K562 (cell line): ENCODE measurements at regions not wholly inside any gene's neighbourhood (a gene's known extent, or its start where the extent isn't known, plus 50 kb on each side); places are given as distances from the start of the nearest gene placed in this dataset.
"Not testable (repeated sequence)": the region's sequence is repeated elsewhere in the genome, so short reads cannot be mapped to it uniquely, and the experiment has no call there.

Experiments used
- ATAC-seq: fragments of 200-7000 bp; cut with Tn5 transposase; 3 replicates; pipeline ENCODE4 v1.9.1; 2020; ENCODE audit warnings: moderate library complexity
- BruUV-seq: library from RNA; stranded (reverse); fragments of 400-500 nt; replicated peaks from 2 replicates; lab custom pipeline; 2021; lab: Mats Ljungman, UMichigan
- CTCF ChIA-PET: fragments of 300-600 bp; formaldehyde crosslinking; extraction: SDS; loops from one replicate; lab custom pipeline; 2021; ENCODE audit warnings: low intra/inter-chr PET ratio; lab: Yijun Ruan, JAX
- POLR2A ChIA-PET: fragments of 300-600, 350-650 bp; sonication (Branson Sonifier 250); formaldehyde crosslinking; extraction: SDS; loops from one replicate; lab custom pipeline; 2021; ENCODE audit warnings: antibody characterized with exemption, inconsistent platforms; lab: Yijun Ruan, JAX
- DNase-seq, 4 experiments: peaks; one replicate each; pipeline versions ENCODE4 v3.0.0 to v3.0.0-alpha.2; 2011 to 2018; ENCODE audit warnings: low spot score in 3 of 4, mixed read lengths in 3 of 4; ENCODE audit errors: extremely low read depth in 1 of 4
- FAIRE-seq: peaks from 2 replicates; lab custom pipeline; 2011; peaks lifted over from hg19 to GRCh38; lab: Jason Lieb, UNC
- H2AFZ ChIP-seq: 2 replicates; pipeline ENCODE4 v1.6.0; 2011; ENCODE audit warnings: low read depth, low read length, control low read depth, inconsistent platforms
- H3K27ac ChIP-seq: fragments of 200-600 bp; 3 replicates; pipeline ENCODE4 v1.8.0; 2011; ENCODE audit warnings: low read depth, mild to moderate bottlenecking, control low read depth, inconsistent platforms, low read length, moderate library complexity, mixed read lengths; ENCODE audit errors: extremely low read depth
- H3K27me3 ChIP-seq, 2 experiments: fragments of 300-600 bp in 1 of 2; 2 replicates in 1 of 2; 3 replicates in 1 of 2; pipeline versions ENCODE4 v1.6.0 to v1.8.0; 2011; ENCODE audit warnings: inconsistent platforms in 2 of 2, low read length in 2 of 2, mild to moderate bottlenecking in 1 of 2, mixed read lengths in 1 of 2, moderate library complexity in 1 of 2; ENCODE audit not compliant: control insufficient read depth in 2 of 2, insufficient read depth in 2 of 2
- H3K36me3 ChIP-seq: fragments of 300-600 bp; 3 replicates; pipeline ENCODE4 v1.8.0; 2011; ENCODE audit warnings: mild to moderate bottlenecking, low read length, inconsistent platforms; ENCODE audit not compliant: control insufficient read depth, insufficient read depth
- H3K4me1 ChIP-seq, 2 experiments: fragments of 200-600 bp in 1 of 2; replicated peaks in 1 of 2; 2 replicates in 1 of 2; 3 replicates in 1 of 2; pipeline versions ENCODE4 v1.5.1 to v1.8.0; 2011; ENCODE audit warnings: inconsistent platforms in 2 of 2, low read length in 2 of 2, mild to moderate bottlenecking in 1 of 2, mixed read lengths in 1 of 2, moderate library complexity in 1 of 2; ENCODE audit not compliant: control insufficient read depth in 2 of 2, insufficient read depth in 2 of 2
- H3K4me2 ChIP-seq: 2 replicates; pipeline ENCODE4 v1.6.1; 2011; ENCODE audit warnings: low read length, control low read depth, inconsistent platforms, mixed read lengths; ENCODE audit not compliant: insufficient read depth
- H3K4me3 ChIP-seq: fragments of 200-600 bp; sonication (generic), shearing (Covaris generic); 2 replicates; pipeline ENCODE4 v1.5.1; 2016; ENCODE audit warnings: control low read depth, inconsistent platforms
- H3K79me2 ChIP-seq: fragments of 200-600 bp; 3 replicates; pipeline ENCODE4 v1.8.0; 2011; ENCODE audit warnings: low read length, inconsistent platforms; ENCODE audit not compliant: control insufficient read depth, insufficient read depth
- H3K9ac ChIP-seq, 2 experiments: 2 replicates each; pipeline versions ENCODE4 v1.6.0 to v1.6.1; 2011; ENCODE audit warnings: low read depth in 2 of 2, low read length in 2 of 2, control low read depth in 1 of 2, inconsistent platforms in 1 of 2, mild to moderate bottlenecking in 1 of 2, mixed read lengths in 1 of 2; ENCODE audit not compliant: insufficient read depth in 1 of 2
- H3K9me1 ChIP-seq: one replicate; pipeline ENCODE4 v1.6.0; 2011; ENCODE audit warnings: inconsistent platforms, mild to moderate bottlenecking, low read length, moderate library complexity; ENCODE audit not compliant: control insufficient read depth, insufficient read depth
- H3K9me3 ChIP-seq: replicated peaks from 2 replicates; pipeline ENCODE4 v1.5.1; 2011; ENCODE audit warnings: low read depth, low read length, inconsistent platforms; ENCODE audit not compliant: control insufficient read depth, insufficient read depth
- H4K20me1 ChIP-seq: replicated peaks from 2 replicates; pipeline ENCODE4 v1.6.1; 2011; ENCODE audit warnings: low read length, inconsistent platforms, mixed read lengths; ENCODE audit not compliant: control insufficient read depth, insufficient read depth
- AFF1 ChIP-seq, 2 experiments: fragments of 450-650 bp; IDR thresholded peaks; 2 replicates each; pipeline ENCODE4 v1.6.1; 2018; ENCODE audit warnings: mild to moderate bottlenecking in 2 of 2, low read depth in 1 of 2; ENCODE audit not compliant: partially characterized antibody in 2 of 2
- TAL1 ChIP-seq: fragments of 450-650 bp; IDR thresholded peaks from 2 replicates; pipeline ENCODE4 v1.6.1; 2016; ENCODE audit warnings: mild to moderate bottlenecking
- WGBS: fragments of 100-300 bp; shearing (Covaris generic); methylation state at CpG from one replicate; pipeline ENCODE4 v1.1.6; 2016; ENCODE audit warnings: low coverage, mixed read lengths; ENCODE audit not compliant: insufficient coverage; ENCODE audit errors: missing lambda C conversion rate; 5-methylcytosine and 5-hydroxymethylcytosine counted together
- in situ Hi-C: fragments of 300-500 bp; cut with MboI; formaldehyde crosslinking; loops from 4 replicates; pipeline ENCODE4 v1.15.0; 2018; ENCODE audit warnings: inconsistent platforms, mixed read lengths
- intact Hi-C: fragments of 100-400 bp; cut with micrococcal nuclease; formaldehyde crosslinking; loops from 2 replicates; pipeline ENCODE4 v1.14.2; 2022

GRCh38 chr2:89850881-89851582 is 1159.6 kb downstream of the RPIA start (continued):
- TF ChIP-seq AFF1 (IDR thresholded peaks at IDR 0.05; ENCODE audit: low read depth in 1 of 2, partially characterized antibody in 2 of 2), result no peak

GRCh38 chr2:89851583-89851905 is 1160.1 kb downstream of the RPIA start:
- no peaks in the 10 kb centered on the region for H3K79me2 ChIP-seq
- DNase-seq (no peak), ATAC-seq (no peak), FAIRE-seq (no peak)
- H3K4me3 ChIP-seq, result no peak overlapping the region
- no peak overlapping the region for H2AFZ ChIP-seq
- H3K9ac ChIP-seq, result no peak overlapping the region
- BruUV-seq, result no TSS peak
- in situ Hi-C loops (no loop called here), intact Hi-C loops (no loop called here)
- no peaks in the 10 kb centered on the region for H3K27me3 ChIP-seq
- POLR2A ChIA-PET, result no interaction called here
- no peak overlapping the region for H3K27ac ChIP-seq
- H3K9me1 ChIP-seq, result no peaks in the 10 kb centered on the region
- no peak for TF ChIP-seq TAL1
- H4K20me1 ChIP-seq, result no peaks in the 10 kb centered on the region
- CTCF ChIA-PET, result no interaction called here
- H3K9me3 ChIP-seq, result no peaks in the 10 kb centered on the region
- WGBS, result 0% methylated on average over 1 of the region's 1 CpG
- H3K4me2 ChIP-seq, result no peak overlapping the region
- H3K4me1 ChIP-seq, result no peaks in the 10 kb centered on the region
- H3K36me3 ChIP-seq, result no peaks in the 10 kb centered on the region

GRCh38 chr2:89853427-89853826 is 1162.0 kb downstream of the RPIA start:
- WGBS, result no CpG with 5 or more reads among the region's 1 CpG
- FAIRE-seq, H3K9me1 ChIP-seq, H3K4me2 ChIP-seq, H3K27ac ChIP-seq, H4K20me1 ChIP-seq, POLR2A ChIA-PET, H2AFZ ChIP-seq, intact Hi-C loops, H3K9ac ChIP-seq, DNase-seq, H3K27me3 ChIP-seq, H3K4me3 ChIP-seq, ATAC-seq, H3K36me3 ChIP-seq, H3K79me2 ChIP-seq, H3K9me3 ChIP-seq, CTCF ChIA-PET, H3K4me1 ChIP-seq, BruUV-seq, in situ Hi-C loops: not testable (repeated sequence)
